Breast epithelium (tissue), 4 donors: ENCODE measurements at regions not wholly inside any gene's neighbourhood (a gene's known extent, or its start where the extent isn't known, plus 50 kb on each side); places are given as distances from the start of the nearest gene placed in this dataset.

Source experiments
- DNase-seq, 2 donors: peaks; one replicate each; pipeline ENCODE4 v3.0.0-alpha.2; 2019; ENCODE audit warnings: low spot score in 2 of 2
- H3K27ac ChIP-seq, 2 donors: fragments of 200-600 bp; sonication (generic) in 1 of 2; one replicate each; pipeline ENCODE4 v1.5.1; 2016 to 2019; ENCODE audit warnings: mild to moderate bottlenecking in 1 of 2
- H3K27me3 ChIP-seq, 2 donors: fragments of 200-600 bp; sonication (generic) in 1 of 2; one replicate each; pipeline versions ENCODE4 v1.5.1 to v1.6.0; 2017 to 2019; ENCODE audit warnings: control low read depth in 1 of 2, mild to moderate bottlenecking in 1 of 2
- H3K36me3 ChIP-seq: fragments of 200-600 bp; one replicate; pipeline ENCODE4 v1.5.1; 2019
- H3K4me1 ChIP-seq, 2 donors: fragments of 200-600 bp; sonication (generic); one replicate each; pipeline ENCODE4 v1.5.1; 2016 to 2019; ENCODE audit warnings: control low read depth in 1 of 2
- H3K4me3 ChIP-seq, 3 donors: fragments of 200-600 bp; sonication (generic); 1 replicate in 2 of 3; 2 replicates in 1 of 3; pipeline ENCODE4 v1.5.1; 2016 to 2019; ENCODE audit warnings: mild to moderate bottlenecking in 3 of 3, moderate library complexity in 2 of 3
- H3K9me3 ChIP-seq, 2 donors: fragments of 200-600 bp; sonication (generic) in 1 of 2; one replicate each; pipeline ENCODE4 v1.5.1; 2016 to 2019; ENCODE audit warnings: control low read depth in 1 of 2
- POLR2A ChIP-seq: fragments of 450-650 bp; IDR thresholded peaks from one replicate; pipeline ENCODE4 v1.6.1; 2016; ENCODE audit warnings: antibody characterized with exemption, mild to moderate bottlenecking, moderate library complexity
- POLR2AphosphoS5 ChIP-seq, 3 donors: sonication (generic); formaldehyde crosslinking; IDR thresholded peaks; one replicate each; pipeline ENCODE4 v1.6.1; 2017; ENCODE audit warnings: antibody characterized with exemption in 3 of 3
- intact Hi-C: fragments of 100-400 bp; cut with DNase I; formaldehyde crosslinking; loops from one replicate; pipeline ENCODE4 v1.15.1; 2023; ENCODE audit warnings: low total_unique reads
- TF ChIP-seq, protein P1 (sequence below), 3 donors: fragments of 450-650 bp; IDR thresholded peaks; one replicate each; pipeline ENCODE4 v1.5.1; 2016 to 2017; ENCODE audit warnings: antibody characterized with exemption in 3 of 3, mild to moderate bottlenecking in 3 of 3, moderate library complexity in 3 of 3

DNA sequence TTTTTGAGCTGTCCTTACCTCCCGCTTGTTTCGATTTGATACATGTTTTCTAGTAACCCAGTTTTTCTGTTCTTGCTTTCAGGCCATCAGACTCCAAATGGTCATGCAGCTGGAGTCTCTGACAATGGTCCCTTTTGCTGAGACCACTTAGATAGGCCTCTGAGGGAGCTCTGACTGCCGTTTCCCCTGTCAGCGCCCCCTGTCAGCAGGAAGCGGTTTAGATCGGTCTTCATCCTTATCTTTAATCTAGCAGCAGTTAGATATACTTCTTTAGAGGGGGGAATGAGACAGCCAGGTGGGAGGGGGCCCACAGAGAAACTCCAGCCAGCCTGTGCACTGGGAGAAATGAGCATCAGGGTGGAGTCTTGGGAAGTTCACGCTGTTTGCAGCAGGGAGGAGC lies 457.9 kb downstream of the GPAT3 start:
- Histone ChIP-seq H3K27me3 (no peaks in the 10 kb centered on the region), H3K4me3 (no peak overlapping the region), H3K4me1 (no peaks in the 10 kb centered on the region), H3K9me3 (no peaks in the 10 kb centered on the region), H3K36me3 (no peaks in the 10 kb centered on the region), H3K27ac (no peak overlapping the region)
- TF ChIP-seq POLR2A (no peak), POLR2AphosphoS5 (IDR thresholded peaks at IDR 0.05) (no peak)
- TF ChIP-seq, protein P1, sequence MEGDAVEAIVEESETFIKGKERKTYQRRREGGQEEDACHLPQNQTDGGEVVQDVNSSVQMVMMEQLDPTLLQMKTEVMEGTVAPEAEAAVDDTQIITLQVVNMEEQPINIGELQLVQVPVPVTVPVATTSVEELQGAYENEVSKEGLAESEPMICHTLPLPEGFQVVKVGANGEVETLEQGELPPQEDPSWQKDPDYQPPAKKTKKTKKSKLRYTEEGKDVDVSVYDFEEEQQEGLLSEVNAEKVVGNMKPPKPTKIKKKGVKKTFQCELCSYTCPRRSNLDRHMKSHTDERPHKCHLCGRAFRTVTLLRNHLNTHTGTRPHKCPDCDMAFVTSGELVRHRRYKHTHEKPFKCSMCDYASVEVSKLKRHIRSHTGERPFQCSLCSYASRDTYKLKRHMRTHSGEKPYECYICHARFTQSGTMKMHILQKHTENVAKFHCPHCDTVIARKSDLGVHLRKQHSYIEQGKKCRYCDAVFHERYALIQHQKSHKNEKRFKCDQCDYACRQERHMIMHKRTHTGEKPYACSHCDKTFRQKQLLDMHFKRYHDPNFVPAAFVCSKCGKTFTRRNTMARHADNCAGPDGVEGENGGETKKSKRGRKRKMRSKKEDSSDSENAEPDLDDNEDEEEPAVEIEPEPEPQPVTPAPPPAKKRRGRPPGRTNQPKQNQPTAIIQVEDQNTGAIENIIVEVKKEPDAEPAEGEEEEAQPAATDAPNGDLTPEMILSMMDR (IDR thresholded peaks at IDR 0.05), result no peak
- intact Hi-C loops, result no loop called here
- DNase-seq, result no peak

DNA sequence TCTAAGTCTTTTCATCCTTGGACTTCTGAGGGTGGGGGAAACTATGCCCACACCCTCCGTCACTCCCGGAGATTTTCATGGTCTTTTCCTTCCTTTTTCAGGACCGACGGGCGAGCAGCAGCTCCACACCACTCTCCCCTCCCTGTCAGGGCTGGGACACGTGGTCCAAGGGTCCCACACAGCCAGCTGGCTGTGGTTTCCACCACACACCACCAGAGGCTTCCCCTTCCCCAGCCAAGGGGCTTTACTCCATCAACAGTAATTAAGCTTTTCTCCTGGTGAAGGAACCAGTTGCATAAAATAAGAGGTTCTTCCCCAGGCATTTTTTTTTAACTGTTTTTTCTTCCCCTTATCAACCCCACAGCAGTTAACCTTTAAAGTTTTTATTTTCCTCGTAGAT lies 453.9 kb downstream of the GPAT3 start:
- no peaks in the 10 kb centered on the region for H3K27me3 ChIP-seq
- TF ChIP-seq, protein P1 (IDR thresholded peaks at IDR 0.05), result no peak
- no peak for TF ChIP-seq POLR2AphosphoS5 (IDR thresholded peaks at IDR 0.05)
- no peak for TF ChIP-seq POLR2A
- no peaks in the 10 kb centered on the region for H3K9me3 ChIP-seq
- DNase-seq, result no peak
- no peak overlapping the region for H3K27ac ChIP-seq
- intact Hi-C loops, result no loop called here
- H3K4me3 ChIP-seq, result no peak overlapping the region
- H3K36me3 ChIP-seq, result no peaks in the 10 kb centered on the region
- H3K4me1 ChIP-seq, result no peaks in the 10 kb centered on the region

DNA sequence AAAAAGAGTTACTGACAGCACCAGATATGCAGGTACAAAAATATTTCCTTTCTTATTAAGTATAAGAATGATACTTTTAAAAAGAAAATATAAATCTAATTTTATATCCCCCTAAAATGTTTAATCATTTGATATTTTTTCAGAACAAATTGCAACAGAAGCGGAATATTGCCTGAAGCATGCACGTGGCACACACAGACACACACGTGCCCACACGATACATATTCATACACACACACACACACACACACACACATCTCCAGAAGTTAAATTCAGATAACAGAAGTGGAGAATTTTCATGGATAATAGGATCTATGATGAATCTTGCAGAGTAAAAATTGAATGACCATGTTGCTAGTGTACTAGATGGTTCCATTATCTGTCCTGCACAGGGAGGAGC lies 445.2 kb downstream of the GPAT3 start:
- Histone ChIP-seq H3K4me1 (no peaks in the 10 kb centered on the region), H3K36me3 (no peaks in the 10 kb centered on the region), H3K27me3 (no peaks in the 10 kb centered on the region), H3K9me3 (no peaks in the 10 kb centered on the region), H3K4me3 (no peak overlapping the region), H3K27ac (no peak overlapping the region)
- intact Hi-C loops, result no loop called here
- DNase-seq, result no peak
- TF ChIP-seq POLR2A (no peak), POLR2AphosphoS5 (IDR thresholded peaks at IDR 0.05) (no peak)
- TF ChIP-seq, protein P1 (IDR thresholded peaks at IDR 0.05), result no peak

DNA sequence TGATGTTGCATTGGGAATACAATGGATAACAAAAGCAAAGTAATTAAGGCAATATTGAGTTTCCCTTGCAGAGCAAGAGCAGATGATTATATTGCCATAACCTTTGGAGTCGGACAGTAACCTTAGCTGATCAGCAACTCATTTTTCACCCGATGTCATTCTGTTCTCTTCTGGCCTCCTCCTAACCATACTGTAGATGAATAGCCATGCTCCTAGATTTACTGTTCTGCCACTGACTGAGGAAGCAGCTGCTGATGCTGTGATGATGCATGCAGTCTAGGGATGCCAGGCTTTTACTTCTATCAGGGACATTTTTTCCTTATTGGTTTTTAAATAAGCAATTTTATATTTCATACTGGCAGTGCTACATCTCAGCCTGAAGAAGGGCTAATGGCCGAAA lies 443.9 kb downstream of the GPAT3 start:
- no peak overlapping the region for H3K27ac ChIP-seq
- H3K27me3 ChIP-seq, result no peaks in the 10 kb centered on the region
- H3K36me3 ChIP-seq, result no peaks in the 10 kb centered on the region
- intact Hi-C loops, result no loop called here
- H3K9me3 ChIP-seq, result no peaks in the 10 kb centered on the region
- no peaks in the 10 kb centered on the region for H3K4me1 ChIP-seq
- TF ChIP-seq, protein P1 (IDR thresholded peaks at IDR 0.05), result no peak
- no peak for TF ChIP-seq POLR2A
- TF ChIP-seq POLR2AphosphoS5 (IDR thresholded peaks at IDR 0.05), result no peak
- no peak overlapping the region for H3K4me3 ChIP-seq
- DNase-seq, result no peak

DNA sequence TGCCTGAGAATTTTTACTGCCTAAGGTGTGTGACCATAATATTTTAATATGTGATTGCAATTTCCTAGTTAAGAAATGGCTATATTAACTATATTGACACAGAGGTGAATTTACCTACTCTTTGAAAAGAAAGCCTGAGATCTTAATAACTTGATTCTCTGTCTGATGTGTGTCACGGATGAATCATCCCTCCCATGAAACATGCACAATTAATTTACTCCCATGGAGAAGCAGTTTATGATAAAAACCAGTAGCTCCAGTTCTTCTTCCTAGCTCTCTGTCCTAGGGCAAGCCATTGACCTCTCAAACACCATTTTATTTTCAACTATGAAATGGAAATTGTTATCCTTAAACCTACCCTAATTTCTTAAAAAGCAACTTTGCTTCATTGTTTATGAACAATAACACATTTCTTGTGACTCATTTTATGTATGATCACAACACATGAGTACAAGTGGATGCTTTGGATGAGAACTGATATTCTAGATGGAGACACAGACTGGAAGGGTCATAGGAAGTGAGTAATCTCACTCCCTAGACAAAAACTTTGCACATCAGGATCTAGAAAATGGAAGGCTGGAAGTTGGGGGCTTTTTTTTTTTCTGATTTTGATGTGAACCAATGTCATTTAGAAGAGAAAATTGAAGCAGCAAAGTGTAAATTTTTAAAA lies 438.3 kb downstream of the GPAT3 start:
- DNase-seq, result no peak
- H3K27me3 ChIP-seq, result no peaks in the 10 kb centered on the region
- no peak for TF ChIP-seq POLR2A
- no peak for TF ChIP-seq POLR2AphosphoS5 (IDR thresholded peaks at IDR 0.05)
- TF ChIP-seq, protein P1 (IDR thresholded peaks at IDR 0.05), result no peak
- H3K4me1 ChIP-seq, result no peaks in the 10 kb centered on the region
- no peak overlapping the region for H3K4me3 ChIP-seq
- H3K27ac ChIP-seq, result no peak overlapping the region
- H3K36me3 ChIP-seq, result no peaks in the 10 kb centered on the region
- H3K9me3 ChIP-seq, result no peaks in the 10 kb centered on the region
- intact Hi-C loops, result loop anchor here (2.0 kb wide), 1 partner anchor 13 kb away; no protein-coding TSS in a partner anchor
